NCI-H345 treated with DMSO at 0.1 percent for 48 hours (cell line): ENCODE measurements at regions not wholly inside any gene's neighbourhood (a gene's known extent, or its start where the extent isn't known, plus 50 kb on each side); places are given as distances from the start of the nearest gene placed in this dataset.
"Not testable (repeated sequence)": the region's sequence is repeated elsewhere in the genome, so short reads cannot be mapped to it uniquely, and the experiment has no call there.

ENCODE experiments used
- DNase-seq: peaks from one replicate; lab custom pipeline; 2025; ENCODE audit not compliant: unreplicated experiment; lab: John Stamatoyannopoulos, UW

GRCh38 chr1:66424530-66424929 is 109.4 kb upstream of the SGIP1 start:
- DNase-seq = not testable (repeated sequence)

GRCh38 chr1:66426239-66426853 is 107.6 kb upstream of the SGIP1 start:
- DNase-seq = no peak

GRCh38 chr1:66430815-66431214 is 103.1 kb upstream of the SGIP1 start:
- DNase-seq = not testable (repeated sequence)

- no peak for DNase-seq
Measured at GRCh38 chr1:66431999-66432398, 102.0 kb upstream of the SGIP1 start.

GRCh38 chr1:66433611-66434010 is 100.3 kb upstream of the SGIP1 start:
- DNase-seq = no peak

GRCh38 chr1:66434096-66434495 is 99.9 kb upstream of the SGIP1 start:
- no peak for DNase-seq

GRCh38 chr1:66435541-66435940 is 98.4 kb upstream of the SGIP1 start:
- DNase-seq = no peak

- no peak for DNase-seq
Measured at GRCh38 chr1:66436378-66437135, 97.4 kb upstream of the SGIP1 start.

GRCh38 chr1:66437136-66437401 is 96.9 kb upstream of the SGIP1 start:
- no peak for DNase-seq

GRCh38 chr1:66438062-66438461 is 95.9 kb upstream of the SGIP1 start:
- no peak for DNase-seq

- DNase-seq = no peak
Measured at GRCh38 chr1:66438501-66438900, 95.5 kb upstream of the SGIP1 start.

GRCh38 chr1:66439031-66439740 is 94.8 kb upstream of the SGIP1 start:
- DNase-seq = no peak

GRCh38 chr1:66443793-66444192 is 90.2 kb upstream of the SGIP1 start:
- DNase-seq = no peak

- no peak for DNase-seq
Measured at GRCh38 chr1:66444438-66445265, 89.3 kb upstream of the SGIP1 start.

GRCh38 chr1:66445492-66446181 is 88.3 kb upstream of the SGIP1 start:
- no peak for DNase-seq

- DNase-seq = peak; percentile 71
Measured at GRCh38 chr1:66446261-66447001, 87.5 kb upstream of the SGIP1 start.

GRCh38 chr1:66450043-66450514 is 83.9 kb upstream of the SGIP1 start:
- no peak for DNase-seq

- DNase-seq = no peak
Measured at GRCh38 chr1:66450847-66451246, 83.1 kb upstream of the SGIP1 start.

- no peak for DNase-seq
Measured at GRCh38 chr1:66452162-66452561, 81.8 kb upstream of the SGIP1 start.

GRCh38 chr1:66452982-66453381 is 81.0 kb upstream of the SGIP1 start:
- DNase-seq = no peak
